ENCODE measurements at regions not wholly inside any gene's neighbourhood (a gene's known extent, or its start where the extent isn't known, plus 50 kb on each side); places are given as distances from the start of the nearest gene placed in this dataset.

DNA sequence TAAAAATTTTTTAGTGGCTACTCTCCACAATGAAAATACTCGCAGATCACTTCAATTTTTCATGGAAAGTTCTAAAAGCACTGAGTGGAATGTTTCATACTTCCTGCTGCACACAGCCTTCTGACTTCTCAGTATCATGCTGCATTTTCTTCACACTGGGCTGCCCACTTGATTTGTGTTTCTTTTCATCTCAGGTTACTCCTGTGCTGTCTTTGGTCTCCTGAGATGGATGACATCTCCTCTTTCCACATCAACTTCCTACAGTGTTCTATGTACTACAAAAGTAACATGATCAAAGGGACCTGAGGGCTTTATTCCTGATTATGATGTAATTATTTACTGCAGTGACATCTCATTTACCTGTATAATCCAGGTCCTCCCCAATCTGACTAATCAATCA is 927.7 kb downstream of the ROBO2 start:
- DNase-seq (ENCODE audit: low read depth, low spot score), result no peak

DNA sequence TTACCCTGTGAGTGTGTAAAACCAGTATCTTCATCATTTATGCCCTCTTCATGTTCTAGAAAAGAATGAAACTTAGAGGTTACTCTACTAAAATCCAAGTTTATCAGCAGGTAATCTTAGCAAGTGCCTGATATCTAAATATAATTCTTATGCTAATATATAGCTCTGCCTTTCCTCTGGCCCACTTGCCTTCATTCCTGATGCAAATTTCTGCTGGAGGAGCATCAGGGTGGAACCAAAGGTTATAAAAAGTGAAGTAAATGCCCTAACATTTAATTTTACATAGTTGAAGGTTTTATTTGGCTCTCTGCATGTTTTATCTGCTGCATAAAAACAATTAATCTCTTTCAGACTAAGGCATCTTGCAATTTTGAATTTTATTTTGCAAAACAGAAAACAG is 936.2 kb downstream of the ROBO2 start:
- no peak for DNase-seq (ENCODE audit: low read depth, low spot score)

DNA sequence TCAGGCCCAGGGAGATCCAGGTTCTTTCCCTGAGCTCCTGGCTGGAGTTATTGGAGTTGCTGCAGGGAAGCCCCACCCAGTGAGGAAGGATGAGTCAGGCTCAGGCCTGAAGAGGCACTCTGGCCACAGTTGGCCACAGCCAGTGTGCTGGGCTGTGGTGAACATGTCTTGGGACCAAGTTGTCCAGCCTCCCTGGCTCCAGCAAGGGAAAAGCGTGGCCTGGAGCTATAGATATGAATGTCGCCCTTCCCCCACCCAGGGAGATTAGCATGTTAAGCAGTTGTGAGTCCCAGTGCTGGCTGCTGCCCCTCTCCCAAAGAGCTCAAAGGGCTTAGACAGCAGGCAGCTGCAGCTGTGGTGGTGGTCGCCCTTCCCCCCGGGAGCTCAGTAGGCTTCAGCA is 963.2 kb downstream of the ROBO2 start:
- DNase-seq (ENCODE audit: low read depth, low spot score), result peak; percentile 8

DNA sequence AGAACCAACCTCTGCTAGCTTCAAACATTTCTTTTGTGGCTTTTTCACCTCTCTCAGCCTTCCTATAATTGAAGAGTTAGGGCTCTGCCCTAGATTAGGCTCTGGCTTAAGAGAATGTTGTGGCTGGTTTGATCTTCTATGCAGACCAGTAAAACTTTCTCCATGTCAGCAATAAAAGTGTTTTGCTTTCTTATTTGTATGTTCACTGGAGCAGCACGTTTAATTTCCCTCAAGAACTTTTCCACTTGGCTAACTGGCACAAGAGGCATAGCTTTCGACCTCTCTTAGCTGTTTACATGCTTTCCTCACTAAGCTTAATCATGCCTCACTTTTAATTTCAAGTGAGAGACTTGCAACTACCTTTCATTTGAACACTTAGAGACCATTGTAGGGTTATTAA is 964.7 kb downstream of the ROBO2 start:
- no peak for DNase-seq (ENCODE audit: low read depth, low spot score)

DNA sequence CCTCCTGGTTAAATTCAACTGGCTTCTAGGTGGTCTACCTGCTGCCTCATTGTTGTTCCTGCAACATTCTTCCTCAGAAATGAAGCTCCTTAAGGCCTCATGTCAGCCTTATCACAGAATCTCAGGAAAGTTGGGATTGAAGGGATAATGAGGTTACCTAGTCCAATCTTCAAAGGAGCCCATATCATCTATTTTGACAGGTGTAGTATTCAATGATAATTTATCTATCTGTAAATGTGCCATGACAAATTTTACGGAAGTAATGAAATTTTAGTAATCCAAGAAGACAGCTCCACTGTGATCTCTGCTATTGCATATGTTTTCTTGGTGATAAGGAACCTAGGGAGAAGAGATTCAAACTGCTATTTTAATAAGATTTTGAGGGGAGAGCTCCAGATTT is 973.8 kb downstream of the ROBO2 start:
- DNase-seq (ENCODE audit: low read depth, low spot score), result no peak

DNA sequence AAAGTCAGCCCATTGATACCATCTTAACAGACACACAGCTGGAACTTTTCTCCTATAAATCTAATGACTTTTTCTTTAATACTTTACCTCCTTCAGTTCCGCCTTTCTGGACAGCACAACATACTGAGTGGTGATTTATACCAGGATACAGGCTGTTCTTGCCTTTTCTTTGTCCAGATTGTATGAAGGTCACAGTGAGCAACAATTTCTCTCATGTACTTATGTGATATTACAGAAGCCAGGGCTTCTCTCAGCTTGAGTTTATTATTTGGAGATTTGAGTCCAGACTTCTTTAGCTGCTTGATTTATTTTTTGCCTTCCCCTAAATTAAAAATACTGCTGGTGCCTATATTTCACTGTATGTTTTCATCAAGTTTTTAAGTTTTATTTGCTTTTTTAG is 976.0 kb downstream of the ROBO2 start:
- no peak for DNase-seq (ENCODE audit: low read depth, low spot score)

DNA sequence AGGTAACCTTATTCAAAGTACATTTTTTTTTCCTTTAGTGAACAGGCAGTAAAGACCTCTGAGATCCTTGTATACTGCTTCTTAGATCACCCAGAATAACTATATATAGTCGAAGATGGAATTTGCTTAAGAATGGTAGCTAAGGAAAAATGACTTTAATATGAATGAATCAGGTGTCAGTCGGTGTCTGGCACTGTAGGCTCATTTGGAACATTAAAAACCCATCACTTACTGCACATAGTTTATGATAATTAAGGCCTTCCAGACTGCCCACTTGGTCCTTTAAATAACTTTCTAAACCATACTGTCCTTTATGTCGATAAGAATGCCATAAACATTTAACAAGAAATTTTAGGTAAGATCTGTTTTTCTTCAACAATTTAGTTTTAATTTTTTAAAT is 981.8 kb downstream of the ROBO2 start:
- no peak for DNase-seq (ENCODE audit: low read depth, low spot score)

DNA sequence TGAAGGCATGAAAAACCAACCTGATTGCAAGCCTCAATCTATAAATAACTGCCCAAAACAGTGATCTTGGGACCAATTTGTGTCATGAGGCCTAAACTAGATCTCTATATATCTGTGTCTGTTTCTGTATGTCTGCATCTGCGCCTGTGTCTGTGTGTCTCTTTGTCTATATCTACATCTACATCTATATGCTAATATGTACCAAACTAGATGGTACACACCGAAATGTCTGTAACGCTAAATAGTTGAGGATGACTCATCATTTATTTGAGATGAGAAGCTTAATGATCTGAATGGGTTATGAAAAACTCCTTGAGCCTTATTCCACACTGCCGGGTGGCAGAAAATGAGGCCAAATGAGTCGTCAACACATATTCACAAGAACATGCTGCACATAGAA is 982.3 kb downstream of the ROBO2 start:
- no peak for DNase-seq (ENCODE audit: low read depth, low spot score)

DNA sequence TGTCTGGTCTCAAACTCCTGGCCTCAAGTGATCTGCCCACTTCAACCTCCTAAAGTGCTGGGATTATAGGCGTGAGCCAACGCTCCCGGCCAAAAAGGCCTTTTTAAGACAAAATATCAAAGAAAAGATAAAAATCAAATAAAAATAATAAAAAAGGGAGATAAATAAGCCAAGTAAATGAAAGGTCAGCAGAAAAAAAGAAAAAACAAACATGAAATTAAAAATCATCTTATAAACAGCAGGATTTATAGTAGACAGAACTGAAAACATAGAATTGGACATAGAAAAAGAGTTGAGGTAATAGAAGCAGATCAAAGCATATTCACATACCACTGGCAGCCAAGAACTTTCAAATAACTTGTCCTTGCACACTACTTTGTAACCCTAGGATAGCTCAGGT is 983.4 kb downstream of the ROBO2 start:
- no peak for DNase-seq (ENCODE audit: low read depth, low spot score)

DNA sequence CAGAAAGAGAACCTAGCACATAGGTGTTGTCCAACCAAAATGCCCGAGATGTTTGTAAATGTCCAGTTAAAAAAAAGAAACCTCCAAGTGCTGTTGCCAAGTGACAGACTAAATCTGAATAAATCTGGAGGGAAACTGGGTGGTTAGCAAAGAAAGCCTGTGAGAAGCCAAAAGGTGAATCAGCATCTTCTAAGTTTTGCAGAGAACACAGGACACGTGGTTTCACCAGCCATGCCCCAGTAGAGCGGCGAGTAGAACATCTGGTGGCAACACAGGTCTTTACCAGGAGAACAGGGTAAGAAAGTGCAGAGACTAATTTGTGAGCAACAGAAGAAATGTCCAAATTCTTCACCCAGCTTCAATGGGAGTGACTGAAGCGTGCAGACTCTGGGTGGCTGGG is 986.0 kb downstream of the ROBO2 start:
- DNase-seq (ENCODE audit: low read depth, low spot score), result no peak

DNA sequence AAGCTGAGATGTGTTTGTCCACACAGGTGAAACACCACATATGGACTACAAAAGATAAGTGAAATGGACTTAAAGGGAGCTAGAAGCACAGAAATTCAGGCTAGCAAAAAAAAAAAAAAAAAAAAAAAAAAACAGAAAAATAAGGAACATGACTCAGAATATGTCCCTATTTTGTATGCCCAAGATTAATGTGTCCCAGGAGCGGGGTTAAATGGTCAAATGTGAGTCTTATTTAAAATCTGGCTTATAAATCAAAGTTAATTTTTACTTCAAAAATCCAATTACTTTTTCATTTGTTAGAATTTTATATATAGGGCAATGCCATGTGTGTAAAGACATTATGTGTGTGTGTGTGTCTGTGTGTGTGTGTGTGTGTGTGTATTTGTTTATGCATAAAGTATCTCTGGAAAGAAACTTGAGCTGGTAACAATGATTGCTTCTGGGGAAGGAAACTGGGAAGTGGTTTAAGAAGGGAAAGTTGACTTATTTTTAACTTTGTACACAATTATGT is 986.5 kb downstream of the ROBO2 start:
- DNase-seq (ENCODE audit: low read depth, low spot score), result no peak

DNA sequence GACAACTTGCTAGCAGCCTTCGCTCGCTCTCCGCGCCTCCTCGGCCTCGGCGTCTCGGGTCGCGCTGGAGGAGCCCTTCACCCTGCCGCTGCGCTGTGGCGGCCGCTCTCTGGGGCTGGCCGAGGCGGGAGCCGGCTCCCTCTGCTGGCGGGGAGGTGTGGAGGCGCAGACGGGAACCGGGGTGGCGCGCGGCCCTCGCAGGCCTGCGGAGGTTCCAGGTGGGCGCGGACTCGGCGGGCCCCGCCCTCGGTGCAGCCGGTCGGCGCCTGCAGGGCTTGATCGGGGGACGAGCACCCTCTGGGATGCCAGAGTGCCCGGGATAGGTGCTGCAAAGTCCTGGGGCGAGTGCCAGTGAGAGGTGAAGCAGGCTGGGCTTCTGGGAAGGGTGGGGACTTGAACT is 989.9 kb downstream of the ROBO2 start:
- DNase-seq (ENCODE audit: low read depth, low spot score), result peak; percentile 39

DNA sequence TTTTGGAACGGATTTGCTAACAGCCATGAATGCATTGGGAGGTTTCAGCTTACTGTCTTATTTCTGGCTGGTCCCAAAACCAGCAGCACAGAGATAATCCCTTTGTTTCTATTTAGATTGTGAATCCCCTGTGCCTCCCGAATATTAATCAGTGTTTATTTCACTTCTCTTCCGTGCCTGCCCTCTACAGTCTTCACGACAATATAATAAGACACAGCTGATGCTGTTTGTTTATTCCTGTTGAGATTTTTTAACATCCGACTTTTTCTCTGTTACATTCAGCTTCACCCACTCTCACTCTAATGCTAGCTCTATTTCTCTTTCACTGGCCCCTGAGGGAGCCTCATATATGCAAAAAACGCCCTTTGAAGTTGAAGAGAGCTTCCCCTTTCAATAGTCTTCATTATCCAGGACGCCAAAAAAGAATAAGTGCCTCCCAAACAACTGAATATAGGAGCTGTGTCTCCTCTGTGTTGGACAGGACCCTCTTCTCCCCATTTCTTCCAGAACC is 995.3 kb downstream of the ROBO2 start:
- no peak for DNase-seq (ENCODE audit: low read depth, low spot score)

DNA sequence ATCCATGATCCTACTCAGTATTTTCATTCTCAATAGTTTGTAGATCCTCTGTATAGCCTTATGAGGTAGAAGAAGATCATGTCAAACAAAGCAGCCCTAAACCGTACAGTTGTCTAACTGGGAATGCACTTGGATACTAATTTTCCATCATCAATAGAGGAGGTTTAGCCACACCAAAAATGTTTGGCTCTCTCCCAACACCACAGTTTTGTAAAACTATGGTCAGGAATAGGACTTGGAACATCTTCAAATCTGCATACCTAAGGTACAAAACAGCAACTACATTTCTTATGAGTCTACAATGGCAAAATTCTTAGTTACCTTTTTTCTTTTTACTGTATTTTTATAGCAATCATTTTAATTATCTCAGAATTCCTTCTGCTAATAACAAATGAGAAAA is 1001.6 kb downstream of the ROBO2 start:
- DNase-seq (ENCODE audit: low read depth, low spot score), result no peak

DNA sequence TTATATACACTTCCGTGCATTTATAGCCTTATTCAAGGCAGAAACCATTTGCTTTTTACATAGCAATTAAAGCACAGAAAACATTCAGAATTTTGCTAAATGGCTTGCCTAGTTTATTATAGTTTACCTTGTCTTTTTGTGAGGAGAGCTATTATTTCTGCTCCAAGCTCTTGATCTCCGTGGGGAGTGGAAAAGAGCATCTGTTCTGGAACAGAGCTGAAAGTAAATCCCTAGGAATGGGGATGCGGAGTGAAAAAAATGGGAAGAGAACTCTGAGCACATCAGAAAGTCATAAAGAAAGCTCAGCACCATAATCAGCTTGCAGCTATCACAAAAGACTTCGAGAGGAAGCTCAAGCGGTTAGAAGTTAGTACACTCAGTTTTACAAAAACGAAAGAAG is 1006.7 kb downstream of the ROBO2 start:
- no peak for DNase-seq (ENCODE audit: low read depth, low spot score)

DNA sequence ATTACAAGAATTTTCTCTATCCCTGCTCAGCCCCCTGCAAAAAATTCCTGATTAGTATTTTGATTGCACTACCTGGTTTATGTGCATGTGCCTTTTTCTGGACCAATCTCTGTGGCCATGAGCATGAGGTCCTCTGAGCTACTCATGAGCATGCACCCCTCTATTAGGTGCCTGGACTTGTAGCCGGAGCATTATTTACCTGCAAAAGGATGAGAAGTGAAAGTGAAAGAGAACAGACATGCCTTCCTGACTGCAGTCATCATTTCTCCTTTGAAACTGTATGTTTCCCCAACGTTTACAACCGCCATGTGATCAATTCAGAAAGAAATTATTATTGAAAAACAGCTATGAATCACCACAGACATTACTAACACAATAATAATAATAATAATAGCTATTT is 1008.8 kb downstream of the ROBO2 start:
- no peak for DNase-seq (ENCODE audit: low read depth, low spot score)

DNA sequence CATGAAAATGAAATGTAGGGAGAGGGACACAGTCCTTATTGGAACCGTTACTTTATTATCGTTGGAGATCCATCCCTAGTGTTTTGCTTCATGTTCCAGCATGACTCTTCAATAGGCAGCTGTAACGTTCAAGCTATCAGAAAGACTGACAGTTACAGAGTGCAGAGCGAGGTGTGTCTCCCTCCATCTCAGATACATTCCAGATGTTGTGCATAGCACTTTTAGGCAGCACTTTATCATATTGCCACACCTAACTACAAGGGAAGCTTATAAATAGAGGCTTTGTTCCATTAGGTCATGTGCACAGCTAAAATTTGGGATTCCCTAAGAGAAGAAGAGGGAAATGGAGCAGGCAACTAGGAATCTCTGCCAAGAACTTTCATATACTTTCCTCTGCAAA is 1009.6 kb downstream of the ROBO2 start:
- no peak for DNase-seq (ENCODE audit: low read depth, low spot score)

DNA sequence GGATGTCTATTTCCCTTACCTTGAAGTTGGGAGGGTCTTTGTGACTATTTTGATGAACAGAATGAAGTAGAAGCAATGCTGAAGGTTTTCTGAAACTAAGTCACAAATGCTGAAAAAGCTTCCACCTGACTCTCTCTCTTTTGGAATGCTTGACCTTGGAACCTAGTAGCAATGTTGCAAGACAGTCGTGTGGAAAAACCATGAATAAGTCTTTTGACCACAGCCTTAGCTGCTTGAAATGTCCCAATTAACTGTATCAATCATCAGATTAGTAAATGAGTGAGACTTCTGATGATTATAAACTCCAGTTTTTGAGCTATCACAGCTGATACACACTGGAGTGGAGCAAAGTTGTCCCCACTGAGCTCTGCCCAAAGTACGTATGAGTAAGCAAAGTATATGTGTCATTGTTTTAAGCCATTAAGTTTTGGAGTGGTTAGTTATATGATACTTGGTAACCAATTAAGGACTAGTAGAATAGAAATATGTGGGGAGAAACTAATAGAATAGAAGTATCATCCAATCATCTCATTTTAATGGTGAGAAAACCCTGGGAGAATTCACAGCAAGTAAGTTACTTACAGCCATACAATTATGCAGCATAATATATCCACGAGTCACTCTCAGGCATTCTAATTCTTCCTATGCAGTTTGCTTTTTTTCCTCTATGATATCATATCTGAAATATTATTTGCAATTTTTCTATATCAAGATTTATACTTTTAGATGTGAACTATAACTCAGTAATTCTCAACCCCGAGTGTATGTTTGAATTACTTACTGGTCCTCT is 1010.6 kb downstream of the ROBO2 start:
- DNase-seq (ENCODE audit: low read depth, low spot score), result no peak

DNA sequence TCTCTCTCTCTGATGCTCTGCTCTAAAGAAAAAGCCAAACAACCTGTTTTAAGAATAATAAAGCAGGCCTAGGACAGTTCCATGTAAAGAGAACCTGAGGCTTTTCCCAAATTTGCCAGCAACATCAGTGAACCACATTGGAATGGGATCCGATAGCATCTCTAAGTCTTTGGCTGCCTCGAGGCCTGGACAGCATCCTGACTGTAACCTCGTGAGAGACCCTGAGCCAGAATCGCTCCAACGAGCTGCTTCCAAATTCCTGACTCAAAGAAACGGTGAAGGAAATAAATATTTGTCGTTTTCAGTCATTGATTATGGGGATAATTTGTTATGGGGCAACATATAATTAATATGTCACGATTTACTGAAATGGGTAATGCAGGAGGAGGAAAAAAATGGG is 1012.8 kb downstream of the ROBO2 start:
- DNase-seq (ENCODE audit: low read depth, low spot score), result no peak

DNA sequence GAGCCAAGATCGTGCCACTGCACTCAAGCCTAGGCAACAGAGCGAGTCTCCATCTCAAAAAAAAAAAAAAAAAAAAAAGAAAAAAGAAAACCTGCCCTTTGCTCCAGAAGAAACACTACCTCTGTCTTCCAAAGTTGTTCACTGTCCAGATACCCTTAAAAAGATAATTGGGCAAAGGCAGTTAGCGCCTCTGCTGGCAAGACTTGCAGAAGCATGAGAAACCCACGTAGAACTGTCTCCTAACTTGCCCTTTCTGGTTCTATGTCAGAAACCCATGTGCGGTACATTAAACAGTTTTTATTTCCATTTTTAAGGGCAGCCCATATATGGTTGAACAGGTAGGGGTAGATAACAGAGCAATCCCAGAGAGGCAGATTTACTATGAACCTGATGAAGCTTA is 1026.4 kb downstream of the ROBO2 start:
- DNase-seq (ENCODE audit: low read depth, low spot score), result no peak

DNA sequence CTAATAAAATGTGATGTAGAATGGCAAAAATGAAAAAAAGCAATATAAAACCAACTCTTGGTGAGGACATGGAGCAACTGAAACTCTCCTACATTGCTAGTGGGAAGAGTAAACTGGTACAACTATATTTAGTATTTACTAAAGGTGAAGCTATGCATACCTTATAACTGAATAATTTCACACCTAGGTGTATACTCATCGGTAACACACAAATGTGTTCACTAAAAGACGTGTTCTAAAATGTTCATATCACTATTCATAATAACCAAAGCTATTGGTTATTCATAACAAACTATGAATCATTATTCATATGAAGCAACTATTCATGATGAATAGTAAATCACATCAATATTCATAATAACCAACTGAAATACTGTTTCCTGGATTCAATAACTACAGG is 1030.3 kb downstream of the ROBO2 start:
- DNase-seq (ENCODE audit: low read depth, low spot score), result no peak

DNA sequence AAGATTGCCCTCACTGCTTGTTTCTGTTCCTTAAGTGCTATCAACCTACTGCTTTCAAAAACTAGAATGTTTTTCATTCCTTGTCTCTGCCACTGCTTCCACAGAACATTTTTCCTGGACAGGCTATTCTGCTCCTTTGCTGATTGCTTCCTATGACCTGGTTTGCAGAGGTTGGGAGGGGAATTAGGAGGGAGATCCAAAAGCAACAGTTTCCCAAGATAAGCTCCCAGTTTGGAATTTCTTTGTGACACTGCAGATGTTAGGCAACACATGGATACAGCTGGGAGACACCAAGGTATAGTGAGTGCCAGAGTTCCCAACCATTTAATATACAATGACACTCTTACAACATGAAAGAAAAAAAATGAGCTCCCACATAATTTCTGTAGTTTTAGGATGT is 1036.5 kb downstream of the ROBO2 start:
- DNase-seq (ENCODE audit: low read depth, low spot score), result peak; percentile 7

DNA sequence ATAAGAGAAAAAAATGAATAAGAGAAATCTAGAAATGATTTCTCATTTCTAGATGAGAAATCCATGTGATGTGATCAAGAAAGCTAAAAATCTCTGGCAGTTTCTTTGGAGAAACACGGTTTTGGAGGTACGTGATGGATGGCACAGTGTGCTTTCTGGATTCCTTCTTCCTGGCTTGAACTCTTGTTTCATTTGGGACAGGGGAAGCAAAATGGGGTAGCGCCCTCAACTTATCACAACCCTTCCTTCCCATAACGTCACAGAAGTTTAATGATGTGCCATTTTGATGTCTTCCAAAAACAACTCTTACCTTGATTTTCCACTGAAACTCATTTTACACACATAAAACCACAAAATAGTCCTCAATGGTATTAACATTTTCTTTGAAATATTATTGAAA is 1037.3 kb downstream of the ROBO2 start:
- no peak for DNase-seq (ENCODE audit: low read depth, low spot score)

DNA sequence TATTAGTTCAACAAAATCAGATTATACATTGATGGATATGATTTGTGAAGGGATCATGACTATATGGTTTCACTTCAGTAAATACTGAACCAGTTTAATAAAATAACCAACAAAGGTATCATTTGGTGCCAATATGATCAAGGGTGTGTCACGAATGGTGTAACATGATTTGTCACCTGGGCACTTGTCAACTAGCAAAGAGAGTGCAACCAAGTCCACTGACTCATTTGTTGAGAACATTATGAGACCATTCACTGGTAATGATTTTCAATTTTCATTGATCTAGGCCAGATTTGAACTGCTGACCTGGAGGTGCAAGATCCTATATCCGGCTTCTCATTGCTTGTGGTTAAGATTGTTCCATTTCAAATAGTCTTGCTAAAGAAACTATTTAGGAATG is 1037.9 kb downstream of the ROBO2 start:
- no peak for DNase-seq (ENCODE audit: low read depth, low spot score)
